VCaP (cell line): ENCODE measurements at regions not wholly inside any gene's neighbourhood (a gene's known extent, or its start where the extent isn't known, plus 50 kb on each side); places are given as distances from the start of the nearest gene placed in this dataset.
"Not testable (repeated sequence)": the region's sequence is repeated elsewhere in the genome, so short reads cannot be mapped to it uniquely, and the experiment has no call there.

ENCODE experiments used
- H3K27ac ChIP-seq: fragments of 450-650 bp; 2 replicates; pipeline ENCODE4 v1.5.1; 2017
- TF ChIP-seq, protein P1 (sequence below): fragments of 450-650 bp; conservative IDR thresholded peaks from 2 replicates; pipeline ENCODE4 v1.5.1; 2017; ENCODE audit warnings: mild to moderate bottlenecking, moderate library complexity

GRCh38 chr2:144920755-144921530 is 401.0 kb upstream of the ZEB2 start:
- TF ChIP-seq, protein P1, sequence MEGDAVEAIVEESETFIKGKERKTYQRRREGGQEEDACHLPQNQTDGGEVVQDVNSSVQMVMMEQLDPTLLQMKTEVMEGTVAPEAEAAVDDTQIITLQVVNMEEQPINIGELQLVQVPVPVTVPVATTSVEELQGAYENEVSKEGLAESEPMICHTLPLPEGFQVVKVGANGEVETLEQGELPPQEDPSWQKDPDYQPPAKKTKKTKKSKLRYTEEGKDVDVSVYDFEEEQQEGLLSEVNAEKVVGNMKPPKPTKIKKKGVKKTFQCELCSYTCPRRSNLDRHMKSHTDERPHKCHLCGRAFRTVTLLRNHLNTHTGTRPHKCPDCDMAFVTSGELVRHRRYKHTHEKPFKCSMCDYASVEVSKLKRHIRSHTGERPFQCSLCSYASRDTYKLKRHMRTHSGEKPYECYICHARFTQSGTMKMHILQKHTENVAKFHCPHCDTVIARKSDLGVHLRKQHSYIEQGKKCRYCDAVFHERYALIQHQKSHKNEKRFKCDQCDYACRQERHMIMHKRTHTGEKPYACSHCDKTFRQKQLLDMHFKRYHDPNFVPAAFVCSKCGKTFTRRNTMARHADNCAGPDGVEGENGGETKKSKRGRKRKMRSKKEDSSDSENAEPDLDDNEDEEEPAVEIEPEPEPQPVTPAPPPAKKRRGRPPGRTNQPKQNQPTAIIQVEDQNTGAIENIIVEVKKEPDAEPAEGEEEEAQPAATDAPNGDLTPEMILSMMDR = no peak
- H3K27ac ChIP-seq = no peak overlapping the region

DNA sequence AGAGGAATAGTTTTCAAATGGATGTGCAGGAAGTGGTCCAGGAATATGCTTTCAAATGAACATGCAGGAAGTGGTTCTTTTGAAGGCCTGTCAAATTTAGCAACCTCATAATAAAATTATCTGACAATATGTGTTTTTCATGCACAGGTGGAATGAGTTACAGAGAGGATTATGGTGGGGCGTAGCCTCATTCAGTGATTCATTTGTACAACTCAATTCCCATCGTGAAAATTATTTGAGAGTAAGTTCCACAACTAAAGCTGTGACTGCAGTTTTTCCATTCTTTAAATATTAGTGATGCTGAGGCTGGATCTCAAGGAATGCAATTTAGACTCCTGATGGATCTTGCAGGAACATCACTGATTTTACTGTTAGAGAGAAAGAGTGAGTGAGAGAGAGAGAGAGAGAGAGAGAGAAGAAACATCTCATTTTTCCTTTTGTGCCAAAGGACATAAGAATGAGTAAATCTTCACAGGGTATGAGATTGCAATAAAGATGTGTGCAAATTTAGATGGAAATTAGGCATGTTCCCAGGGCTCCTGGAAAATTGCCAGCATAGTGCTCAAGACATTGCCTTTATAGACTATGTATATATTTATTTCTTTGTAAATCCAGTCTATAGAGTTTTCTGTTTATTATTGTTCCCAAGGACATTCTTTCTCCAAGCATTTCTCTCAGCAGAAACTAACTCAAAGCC is 394.9 kb upstream of the ZEB2 start:
- TF ChIP-seq, protein P1 = no peak

DNA sequence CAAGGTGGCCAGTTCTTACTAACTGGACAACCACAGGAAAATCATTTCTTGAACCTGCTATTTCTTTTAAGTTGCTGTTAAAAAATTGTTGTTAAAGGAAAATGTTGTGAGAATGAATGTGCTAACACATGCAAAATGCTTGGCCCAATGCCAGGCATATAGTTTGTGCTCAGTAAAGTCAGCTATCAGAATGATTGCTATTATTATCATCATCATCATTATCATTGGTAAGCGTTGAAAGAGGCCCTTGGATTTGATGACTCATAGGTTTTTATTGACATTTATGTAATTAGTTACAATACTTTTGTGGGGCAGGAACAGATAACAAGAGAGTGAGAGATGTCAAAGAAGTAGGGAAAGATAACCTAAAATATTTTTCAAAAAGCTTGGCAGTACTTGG is 394.2 kb upstream of the ZEB2 start:
- TF ChIP-seq, protein P1 = no peak
- no peak overlapping the region for H3K27ac ChIP-seq

More for the DNA sequence above, 394.9 kb upstream of the ZEB2 start:
- no peak overlapping the region for H3K27ac ChIP-seq

DNA sequence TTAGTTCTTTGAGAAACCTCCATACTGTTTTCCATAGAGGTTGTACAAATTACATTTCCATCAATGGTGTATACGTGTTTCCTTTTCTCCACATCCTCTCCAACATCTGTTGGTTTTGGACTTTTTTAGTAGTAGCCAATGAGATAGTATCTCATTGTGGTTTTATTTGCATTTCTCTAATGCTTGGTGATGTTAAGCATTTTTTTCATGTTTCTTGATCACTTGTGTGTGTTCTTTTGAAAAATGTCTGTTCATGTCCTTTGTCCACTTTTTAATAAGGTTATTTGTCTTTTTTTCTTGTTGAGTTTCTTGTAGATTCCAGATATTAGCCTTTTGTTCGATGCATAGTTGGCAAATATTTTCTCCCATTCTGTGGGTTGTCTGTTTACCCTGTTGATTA is 392.3 kb upstream of the ZEB2 start:
- no peak overlapping the region for H3K27ac ChIP-seq
- TF ChIP-seq, protein P1 = no peak

GRCh38 chr2:144905956-144906355 is 386.0 kb upstream of the ZEB2 start:
- no peak overlapping the region for H3K27ac ChIP-seq
- TF ChIP-seq, protein P1 = no peak

GRCh38 chr2:144904612-144905011 is 384.7 kb upstream of the ZEB2 start:
- H3K27ac ChIP-seq = no peak overlapping the region
- TF ChIP-seq, protein P1 = no peak

DNA sequence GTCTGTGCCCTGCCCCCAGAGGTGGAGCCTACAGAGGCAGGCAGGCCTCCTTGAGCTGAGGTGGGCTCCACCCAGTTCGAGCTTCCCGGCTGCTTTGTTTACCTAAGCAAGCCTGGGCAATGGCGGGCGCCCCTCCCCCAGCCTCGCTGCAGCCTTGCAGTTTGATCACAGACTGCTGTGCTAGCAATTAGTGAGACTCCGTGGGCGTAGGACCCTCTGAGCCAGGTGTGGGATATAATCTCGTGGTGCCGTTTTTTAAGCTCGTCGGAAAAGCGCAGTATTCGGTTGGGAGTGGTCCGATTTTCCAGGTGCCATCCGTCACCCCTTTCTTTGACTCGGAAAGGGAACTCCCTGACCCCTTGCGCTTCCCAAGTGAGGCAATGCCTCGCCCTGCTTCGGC is 383.1 kb upstream of the ZEB2 start:
- not testable (repeated sequence) for H3K27ac ChIP-seq

GRCh38 chr2:144901386-144901785 is 381.5 kb upstream of the ZEB2 start:
- H3K27ac ChIP-seq = not testable (repeated sequence)
